HepG2 (cell line): ENCODE measurements at regions not wholly inside any gene's neighbourhood (a gene's known extent, or its start where the extent isn't known, plus 50 kb on each side); places are given as distances from the start of the nearest gene placed in this dataset.

ENCODE experiments used
- ATAC-seq: fragments of 200-7000 bp; cut with Tn5 transposase; 3 replicates; pipeline ENCODE4 v1.9.1; 2020; ENCODE audit warnings: mild to moderate bottlenecking, moderate library complexity
- BruUV-seq: library from RNA; stranded (reverse); fragments of 400-500 nt; replicated peaks from 2 replicates; lab custom pipeline; 2021; lab: Mats Ljungman, UMichigan
- CTCF ChIA-PET: fragments of 300-600 bp; formaldehyde crosslinking; extraction: SDS; loops from one replicate; lab custom pipeline; 2021; ENCODE audit warnings: low total read pairs, inconsistent platforms, low intra/inter-chr PET ratio; lab: Yijun Ruan, JAX
- POLR2A ChIA-PET: fragments of 350-600 bp; sonication (Branson Sonifier 250); formaldehyde crosslinking; loops from one replicate; lab custom pipeline; 2020; ENCODE audit warnings: antibody characterized with exemption, inconsistent platforms; lab: Yijun Ruan, JAX
- DNase-seq: peaks from one replicate; pipeline ENCODE4 v3.0.0-alpha.2; 2015; ENCODE audit warnings: low spot score
- FAIRE-seq: peaks from 3 replicates; lab custom pipeline; 2011; peaks lifted over from hg19 to GRCh38; lab: Jason Lieb, UNC
- H2AFZ ChIP-seq: one replicate; pipeline ENCODE4 v1.6.1; 2011; ENCODE audit warnings: low read length, inconsistent platforms
- H3K27ac ChIP-seq: fragments of 300-600 bp; 3 replicates; pipeline ENCODE4 v1.8.0; 2011; ENCODE audit warnings: mixed run types, mild to moderate bottlenecking, mixed read lengths, low read length, inconsistent platforms; ENCODE audit not compliant: insufficient read depth; ENCODE audit errors: extremely low read length
- H3K27me3 ChIP-seq, 2 experiments: fragments of 200-600 bp in 1 of 2; 2 replicates in 1 of 2; 3 replicates in 1 of 2; pipeline versions ENCODE4 v1.6.0 to v1.8.0; 2011; ENCODE audit warnings: low read length in 2 of 2, mild to moderate bottlenecking in 2 of 2, moderate library complexity in 2 of 2, inconsistent platforms in 1 of 2; ENCODE audit not compliant: insufficient read depth in 2 of 2, control insufficient read depth in 1 of 2
- H3K36me3 ChIP-seq, 2 experiments: fragments of 200-600 bp in 1 of 2; replicated peaks in 1 of 2; 2 replicates in 1 of 2; 3 replicates in 1 of 2; pipeline versions ENCODE4 v1.5.1 to v1.8.0; 2011; ENCODE audit warnings: low read length in 2 of 2, inconsistent platforms in 1 of 2; ENCODE audit not compliant: insufficient read depth in 2 of 2, control insufficient read depth in 1 of 2
- H3K4me1 ChIP-seq: 2 replicates; pipeline ENCODE4 v1.5.1; 2012; ENCODE audit warnings: low read length, inconsistent platforms; ENCODE audit not compliant: insufficient read depth
- H3K4me2 ChIP-seq: 2 replicates; pipeline ENCODE4 v1.6.0; 2011; ENCODE audit warnings: low read depth, low read length, inconsistent platforms
- H3K4me3 ChIP-seq, 3 experiments: fragments of 200-600 bp in 1 of 3; sonication (generic), shearing (Covaris generic) in 1 of 3; replicated peaks in 1 of 3; 2 replicates each; pipeline ENCODE4 v1.5.1; 2011 to 2016; ENCODE audit warnings: low read length in 3 of 3, inconsistent platforms in 2 of 3, low read depth in 2 of 3, mild to moderate bottlenecking in 2 of 3, control low read depth in 1 of 3, mixed read lengths in 1 of 3; ENCODE audit not compliant: insufficient read depth in 1 of 3
- H3K79me2 ChIP-seq: one replicate; pipeline ENCODE4 v1.6.1; 2011; ENCODE audit warnings: low read length, inconsistent platforms; ENCODE audit not compliant: insufficient read depth
- H3K9ac ChIP-seq: 2 replicates; pipeline ENCODE4 v1.6.0; 2011; ENCODE audit warnings: mild to moderate bottlenecking, low read depth, low read length, inconsistent platforms; ENCODE audit not compliant: insufficient read depth
- H3K9me3 ChIP-seq: 2 replicates; pipeline ENCODE4 v1.5.1; 2012; ENCODE audit warnings: mild to moderate bottlenecking, low read length
- H4K20me1 ChIP-seq: 2 replicates; pipeline ENCODE4 v1.6.0; 2011; ENCODE audit warnings: inconsistent platforms, mild to moderate bottlenecking, low read length, moderate library complexity; ENCODE audit not compliant: insufficient read depth
- MTF1 ChIP-seq: sonication (generic); formaldehyde crosslinking; IDR thresholded peaks from 2 replicates; pipeline ENCODE4 v1.5.0; 2020; ENCODE audit warnings: missing genetic modification reagents
- NFATC3 ChIP-seq: sonication (generic); formaldehyde crosslinking; IDR thresholded peaks from 2 replicates; pipeline ENCODE4 v1.5.1; 2020; ENCODE audit warnings: mild to moderate bottlenecking, missing genetic modification reagents
- ZMAT3 ChIP-seq: sonication (generic); formaldehyde crosslinking; conservative IDR thresholded peaks from 2 replicates; pipeline ENCODE4 v1.7.0; 2021; ENCODE audit warnings: missing genetic modification reagents
- ZMAT5 ChIP-seq: sonication (generic); formaldehyde crosslinking; IDR thresholded peaks from 2 replicates; pipeline ENCODE4 v1.5.0; 2020; ENCODE audit warnings: mild to moderate bottlenecking, low read depth, missing genetic modification reagents, borderline replicate concordance
- ZNF629 ChIP-seq: sonication (generic); formaldehyde crosslinking; conservative IDR thresholded peaks from 2 replicates; pipeline ENCODE4 v1.5.0; 2020; ENCODE audit warnings: missing genetic modification reagents
- ZNF766 ChIP-seq: sonication (generic); formaldehyde crosslinking; IDR thresholded peaks from 2 replicates; pipeline ENCODE4 v1.5.0; 2020; ENCODE audit warnings: missing genetic modification reagents, borderline replicate concordance
- ZNF770 ChIP-seq: sonication (generic); formaldehyde crosslinking; IDR thresholded peaks from 2 replicates; pipeline ENCODE4 v1.5.0; 2020; ENCODE audit warnings: mild to moderate bottlenecking, missing genetic modification reagents
- WGBS: methylation state at CpG from one replicate; pipeline ENCODE4 v1.1.6; 2017; ENCODE audit warnings: low lambda C conversion rate; 5-methylcytosine and 5-hydroxymethylcytosine counted together
- in situ Hi-C: cut with HindIII; loops from 2 replicates; pipeline ENCODE4 v1.10.0; 2017; ENCODE audit warnings: low pct_unique_long_range_greater_than_20kb; ENCODE audit not compliant: extremely low pct_ligation_motif_present
- intact Hi-C: fragments of 100-400 bp; cut with micrococcal nuclease; formaldehyde crosslinking; loops from one replicate; pipeline ENCODE4 v1.10.0; 2022; ENCODE audit not compliant: unreplicated experiment

- ATAC-seq (no peak), DNase-seq (no peak), FAIRE-seq (no peak)
- in situ Hi-C loops, result no loop called here
- H3K27me3 ChIP-seq, result peaks cover 0 to 47% of the 10 kb centered on the region in 2 experiments; a peak in 4 of 5 replicates
- H3K4me1 ChIP-seq, result peaks cover 6% of the 10 kb centered on the region; the same call in 1 of the 2 replicates
- no peak overlapping the region for H3K27ac ChIP-seq
- no peaks in the 10 kb centered on the region for H4K20me1 ChIP-seq
- H3K4me2 ChIP-seq, result no peak overlapping the region
- no peak for TF ChIP-seq NFATC3 (CRISPR knock-in tag)
- TF ChIP-seq ZMAT3 (CRISPR knock-in tag), result no peak
- TF ChIP-seq ZMAT5 (CRISPR knock-in tag), result no peak
- no peak for TF ChIP-seq MTF1 (CRISPR knock-in tag)
- TF ChIP-seq ZNF629 (CRISPR knock-in tag), result no peak
- TF ChIP-seq ZNF770, result no peak
- H3K4me3 ChIP-seq, result no peak overlapping the region
- no peak overlapping the region for H2AFZ ChIP-seq
- H3K9me3 ChIP-seq, result no peaks in the 10 kb centered on the region
- intact Hi-C loops, result no loop called here
- ChIA-PET POLR2A (no interaction called here), CTCF (no interaction called here)
- no peaks in the 10 kb centered on the region for H3K79me2 ChIP-seq
- H3K36me3 ChIP-seq, result no peaks in the 10 kb centered on the region
- 27% methylated on average over 5 of the region's 5 CpGs for WGBS
- no peak overlapping the region for H3K9ac ChIP-seq
- BruUV-seq, result no TSS peak
Observed at GRCh38 chr16:85991856-85992255, 92.9 kb downstream of the IRF8 start.

GRCh38 chr16:85992359-85992758 is 93.4 kb downstream of the IRF8 start:
- H3K4me3 ChIP-seq, result no peak overlapping the region
- H3K27ac ChIP-seq, result no peak overlapping the region
- CTCF ChIA-PET, result no interaction called here
- in situ Hi-C loops, result no loop called here
- no peaks in the 10 kb centered on the region for H3K36me3 ChIP-seq
- no peak for FAIRE-seq
- no TSS peak for BruUV-seq
- peaks cover 0 to 49% of the 10 kb centered on the region in 2 experiments; a peak in 4 of 5 replicates for H3K27me3 ChIP-seq
- H3K4me1 ChIP-seq, result peaks cover under 1% of the 10 kb centered on the region; the same call in 1 of the 2 replicates
- no peak for TF ChIP-seq ZNF766 (CRISPR knock-in tag)
- TF ChIP-seq, all 625 proteins: peak for 0
- intact Hi-C loops, result no loop called here
- no peaks in the 10 kb centered on the region for H3K79me2 ChIP-seq
- no peak for ATAC-seq
- POLR2A ChIA-PET, result no interaction called here
- no peak overlapping the region for H3K4me2 ChIP-seq
- H2AFZ ChIP-seq, result no peak overlapping the region
- H3K9me3 ChIP-seq, result no peaks in the 10 kb centered on the region
- H3K9ac ChIP-seq, result no peak overlapping the region
- no peak for DNase-seq
- no peaks in the 10 kb centered on the region for H4K20me1 ChIP-seq
- 50% methylated on average over 10 of the region's 10 CpGs for WGBS
